GM18505 (cell line): ENCODE measurements at regions not wholly inside any gene's neighbourhood (a gene's known extent, or its start where the extent isn't known, plus 50 kb on each side); places are given as distances from the start of the nearest gene placed in this dataset.

Experiments used
- ATAC-seq: cut with Tn5 transposase; IDR thresholded peaks from one replicate; pipeline ENCODE4 v1.9.1; 2021; ENCODE audit not compliant: unreplicated experiment
- POLR2A ChIP-seq: IDR thresholded peaks from 4 replicates; pipeline ENCODE4 v1.6.1; 2011; ENCODE audit warnings: borderline replicate concordance; ENCODE audit not compliant: insufficient read depth, insufficient read length; ENCODE audit errors: extremely low read depth

GRCh38 chr5:158537366-158537765 lies 562.4 kb downstream of the EBF1 start:
- ATAC-seq, result no peak
- TF ChIP-seq POLR2A, result no peak

- TF ChIP-seq POLR2A, result no peak
- ATAC-seq, result no peak
Measured at GRCh38 chr5:158534203-158534602, 565.5 kb downstream of the EBF1 start.

GRCh38 chr5:158532739-158533138 lies 567.0 kb downstream of the EBF1 start:
- TF ChIP-seq POLR2A, result no peak
- ATAC-seq, result no peak

GRCh38 chr5:158531860-158532259 lies 567.9 kb downstream of the EBF1 start:
- no peak for TF ChIP-seq POLR2A
- no peak for ATAC-seq

- TF ChIP-seq POLR2A, result no peak
- no peak for ATAC-seq
Measured at GRCh38 chr5:158530115-158530514, 569.6 kb downstream of the EBF1 start.

GRCh38 chr5:158529454-158529853 lies 570.3 kb downstream of the EBF1 start:
- TF ChIP-seq POLR2A, result no peak
- ATAC-seq, result no peak

- ATAC-seq, result no peak
- no peak for TF ChIP-seq POLR2A
Measured at GRCh38 chr5:158525663-158526062, 574.1 kb downstream of the EBF1 start.

GRCh38 chr5:158524070-158524469 lies 575.6 kb downstream of the EBF1 start:
- ATAC-seq, result no peak

GRCh38 chr5:158522776-158523175 lies 576.9 kb downstream of the EBF1 start:
- no peak for TF ChIP-seq POLR2A
- ATAC-seq, result no peak

More at GRCh38 chr5:158524070-158524469, 575.6 kb downstream of the EBF1 start:
- TF ChIP-seq POLR2A, result no peak

GRCh38 chr5:158521995-158522394 lies 577.7 kb downstream of the EBF1 start:
- no peak for TF ChIP-seq POLR2A
- ATAC-seq, result no peak

- TF ChIP-seq POLR2A, result no peak
- ATAC-seq, result no peak
Measured at GRCh38 chr5:158519433-158520021, 580.2 kb downstream of the EBF1 start.

GRCh38 chr5:158516521-158516920 lies 583.2 kb downstream of the EBF1 start:
- ATAC-seq, result no peak
- no peak for TF ChIP-seq POLR2A

- no peak for ATAC-seq
- no peak for TF ChIP-seq POLR2A
Measured at GRCh38 chr5:158514986-158515359, 584.7 kb downstream of the EBF1 start.

GRCh38 chr5:158514319-158514985 lies 585.3 kb downstream of the EBF1 start:
- TF ChIP-seq POLR2A, result no peak
- no peak for ATAC-seq
